ENCODE measurements at regions not wholly inside any gene's neighbourhood (a gene's known extent, or its start where the extent isn't known, plus 50 kb on each side); places are given as distances from the start of the nearest gene placed in this dataset.

DNA sequence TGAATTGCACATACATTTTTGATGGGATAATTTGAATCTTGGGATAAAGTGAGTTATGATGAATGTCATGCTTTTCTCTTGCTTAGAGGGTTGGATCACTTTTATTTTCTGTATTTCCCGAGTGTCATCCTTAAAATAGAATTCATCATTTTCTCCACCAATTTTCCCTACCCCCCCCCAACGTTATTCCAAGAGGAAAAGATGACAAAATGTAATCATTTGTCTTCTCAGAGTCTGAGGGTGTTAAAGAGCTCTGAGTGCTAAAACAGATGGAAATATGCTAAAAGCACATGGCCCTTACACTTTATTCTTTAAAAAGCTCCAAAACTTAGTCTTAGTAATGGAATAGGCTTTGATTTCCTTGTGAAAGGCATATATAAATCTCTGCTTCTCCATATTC, 81.4 kb downstream of the CHRM3 start:
- H3K4me3 ChIP-seq = no peak overlapping the region
- WGBS = 44% methylated on average over 2 of the region's 2 CpGs
- H3K27me3 ChIP-seq = no peaks in the 10 kb centered on the region

DNA sequence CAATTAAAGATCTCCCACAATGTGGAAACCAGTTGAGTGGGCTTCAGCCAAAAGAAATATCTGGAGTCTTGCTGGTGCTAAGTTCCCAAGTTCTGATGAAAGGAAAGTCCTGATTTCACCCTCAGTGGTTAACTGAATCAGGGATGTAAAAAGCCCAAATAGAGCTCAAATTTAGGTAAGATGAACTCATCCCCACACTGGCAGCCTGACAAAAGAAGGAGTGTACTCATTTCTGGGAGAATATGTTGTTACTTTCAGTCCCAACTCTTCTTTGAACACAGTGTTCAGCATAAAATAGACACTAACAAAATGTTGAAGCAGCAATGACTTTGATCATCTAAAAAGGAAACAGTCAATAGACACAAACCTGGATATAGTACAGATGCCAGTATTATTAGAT, 91.7 kb downstream of the CHRM3 start:
- H3K27me3 ChIP-seq = no peaks in the 10 kb centered on the region
- no peak overlapping the region for H3K27ac ChIP-seq
- H3K9me3 ChIP-seq = peaks cover 16% of the 10 kb centered on the region
- no peak for DNase-seq (ENCODE audit: low spot score in 2 of 2)
- no peaks in the 10 kb centered on the region for H3K4me1 ChIP-seq
- TF ChIP-seq, protein P1, sequence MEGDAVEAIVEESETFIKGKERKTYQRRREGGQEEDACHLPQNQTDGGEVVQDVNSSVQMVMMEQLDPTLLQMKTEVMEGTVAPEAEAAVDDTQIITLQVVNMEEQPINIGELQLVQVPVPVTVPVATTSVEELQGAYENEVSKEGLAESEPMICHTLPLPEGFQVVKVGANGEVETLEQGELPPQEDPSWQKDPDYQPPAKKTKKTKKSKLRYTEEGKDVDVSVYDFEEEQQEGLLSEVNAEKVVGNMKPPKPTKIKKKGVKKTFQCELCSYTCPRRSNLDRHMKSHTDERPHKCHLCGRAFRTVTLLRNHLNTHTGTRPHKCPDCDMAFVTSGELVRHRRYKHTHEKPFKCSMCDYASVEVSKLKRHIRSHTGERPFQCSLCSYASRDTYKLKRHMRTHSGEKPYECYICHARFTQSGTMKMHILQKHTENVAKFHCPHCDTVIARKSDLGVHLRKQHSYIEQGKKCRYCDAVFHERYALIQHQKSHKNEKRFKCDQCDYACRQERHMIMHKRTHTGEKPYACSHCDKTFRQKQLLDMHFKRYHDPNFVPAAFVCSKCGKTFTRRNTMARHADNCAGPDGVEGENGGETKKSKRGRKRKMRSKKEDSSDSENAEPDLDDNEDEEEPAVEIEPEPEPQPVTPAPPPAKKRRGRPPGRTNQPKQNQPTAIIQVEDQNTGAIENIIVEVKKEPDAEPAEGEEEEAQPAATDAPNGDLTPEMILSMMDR (IDR thresholded peaks at IDR 0.05) = no peak
- TF ChIP-seq POLR2AphosphoS5 (IDR thresholded peaks at IDR 0.05) (no peak), EP300 (IDR thresholded peaks at IDR 0.05) (no peak), POLR2A (IDR thresholded peaks at IDR 0.05) (no peak)
- H3K4me3 ChIP-seq = no peak overlapping the region
- H3K36me3 ChIP-seq = no peaks in the 10 kb centered on the region

More for the DNA sequence above, 81.4 kb downstream of the CHRM3 start:
- no peaks in the 10 kb centered on the region for H3K9me3 ChIP-seq
- no peak for DNase-seq (ENCODE audit: low spot score in 2 of 2)
- H3K4me1 ChIP-seq = no peaks in the 10 kb centered on the region
- no peaks in the 10 kb centered on the region for H3K36me3 ChIP-seq
- no peak overlapping the region for H3K27ac ChIP-seq
- TF ChIP-seq POLR2A (IDR thresholded peaks at IDR 0.05) = no peak
- TF ChIP-seq EP300 (IDR thresholded peaks at IDR 0.05) = no peak
- TF ChIP-seq, protein P1 (IDR thresholded peaks at IDR 0.05) = no peak
- no peak for TF ChIP-seq POLR2AphosphoS5 (IDR thresholded peaks at IDR 0.05)

DNA sequence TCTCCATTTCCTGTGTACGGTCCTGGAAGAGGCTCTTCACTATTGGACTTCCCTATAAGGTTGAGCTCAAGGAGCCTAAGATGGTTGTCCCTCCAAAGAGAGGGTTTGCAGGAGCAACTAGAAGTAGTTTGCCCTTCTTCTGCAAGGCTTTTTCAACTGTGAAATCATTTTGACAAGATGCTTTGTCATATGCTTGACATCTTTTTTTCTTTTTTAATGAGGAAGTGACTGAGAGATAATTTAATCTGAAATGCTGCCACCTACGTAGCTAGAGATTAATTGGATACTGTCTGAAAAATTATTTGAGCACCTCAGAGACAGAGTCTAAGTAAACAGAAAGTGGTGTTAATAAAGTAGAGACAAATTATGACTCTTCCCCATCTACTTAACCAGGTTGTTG, 97.0 kb downstream of the CHRM3 start:
- Histone ChIP-seq H3K9me3 (peaks cover 16% of the 10 kb centered on the region), H3K4me1 (no peaks in the 10 kb centered on the region), H3K36me3 (no peaks in the 10 kb centered on the region), H3K27me3 (no peaks in the 10 kb centered on the region), H3K27ac (no peak overlapping the region), H3K4me3 (no peak overlapping the region)
- 41% methylated on average over 2 of the region's 2 CpGs for WGBS
- DNase-seq (ENCODE audit: low spot score in 2 of 2) = no peak
- TF ChIP-seq, protein P1 (IDR thresholded peaks at IDR 0.05) = no peak
- TF ChIP-seq POLR2A (IDR thresholded peaks at IDR 0.05) = no peak
- TF ChIP-seq EP300 (IDR thresholded peaks at IDR 0.05) = no peak
- TF ChIP-seq POLR2AphosphoS5 (IDR thresholded peaks at IDR 0.05) = no peak

DNA sequence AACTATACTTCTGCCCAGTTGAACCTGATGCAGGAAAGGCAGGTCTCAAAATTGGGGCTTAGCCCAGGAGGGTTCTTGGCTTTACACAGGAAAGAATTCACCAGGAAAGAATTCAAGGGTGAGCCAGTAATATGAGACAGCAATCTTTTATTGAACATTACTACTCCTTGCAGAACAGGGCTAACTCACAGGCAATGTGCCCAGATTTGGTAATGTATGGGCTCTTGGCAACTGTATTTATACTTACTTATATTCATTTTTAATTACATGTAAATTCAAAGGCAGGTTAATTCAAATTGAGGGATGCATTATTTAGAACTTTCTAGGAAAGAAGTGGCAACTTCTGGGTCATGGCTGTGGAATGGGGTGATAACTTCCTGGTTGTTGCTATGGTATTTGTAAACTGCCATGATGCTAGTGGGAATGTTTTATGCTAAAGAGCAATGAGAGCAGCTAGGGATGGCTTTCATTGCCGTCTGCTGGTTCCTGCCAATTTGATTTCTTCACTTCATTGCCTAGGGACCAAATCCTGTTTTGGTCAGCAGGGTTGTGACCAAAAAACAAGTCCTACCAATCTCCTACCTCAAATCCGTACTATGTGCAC, 107.5 kb downstream of the CHRM3 start:
- TF ChIP-seq POLR2A (IDR thresholded peaks at IDR 0.05) (no peak), EP300 (IDR thresholded peaks at IDR 0.05) (no peak), POLR2AphosphoS5 (IDR thresholded peaks at IDR 0.05) (no peak)
- TF ChIP-seq, protein P1 (IDR thresholded peaks at IDR 0.05) = no peak
- Histone ChIP-seq H3K27me3 (no peaks in the 10 kb centered on the region), H3K9me3 (no peaks in the 10 kb centered on the region), H3K4me3 (no peak overlapping the region), H3K36me3 (no peaks in the 10 kb centered on the region), H3K27ac (no peak overlapping the region), H3K4me1 (no peaks in the 10 kb centered on the region)
- no peak for DNase-seq (ENCODE audit: low spot score in 2 of 2)
- 79% methylated on average over 2 of the region's 2 CpGs for WGBS

DNA sequence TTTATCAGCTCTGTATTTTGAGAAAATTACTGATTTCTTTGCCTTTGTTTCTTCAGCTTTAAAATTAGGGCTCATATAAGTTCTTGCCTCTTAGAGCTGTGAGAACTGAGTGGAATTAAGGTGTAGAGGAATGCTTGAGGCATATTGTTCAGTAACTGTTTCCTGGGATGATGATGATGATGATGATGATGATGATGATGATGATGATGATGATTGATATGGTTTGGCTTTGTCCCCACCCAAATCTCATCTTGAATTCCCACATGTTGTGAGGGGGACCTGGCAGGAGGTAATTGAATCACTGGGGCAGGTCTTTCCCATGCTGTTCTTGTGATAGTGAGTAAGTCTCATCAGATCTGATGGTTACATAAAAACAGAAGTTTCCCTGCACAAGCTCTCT, 118.7 kb downstream of the CHRM3 start:
- H3K36me3 ChIP-seq = no peaks in the 10 kb centered on the region
- DNase-seq (ENCODE audit: low spot score in 2 of 2) = no peak
- no peaks in the 10 kb centered on the region for H3K27me3 ChIP-seq
- peaks cover 21% of the 10 kb centered on the region for H3K9me3 ChIP-seq
- H3K4me1 ChIP-seq = no peaks in the 10 kb centered on the region
- H3K27ac ChIP-seq = no peak overlapping the region
- no peak overlapping the region for H3K4me3 ChIP-seq
- TF ChIP-seq POLR2A (IDR thresholded peaks at IDR 0.05) = no peak
- TF ChIP-seq EP300 (IDR thresholded peaks at IDR 0.05) = no peak
- no peak for TF ChIP-seq POLR2AphosphoS5 (IDR thresholded peaks at IDR 0.05)

DNA sequence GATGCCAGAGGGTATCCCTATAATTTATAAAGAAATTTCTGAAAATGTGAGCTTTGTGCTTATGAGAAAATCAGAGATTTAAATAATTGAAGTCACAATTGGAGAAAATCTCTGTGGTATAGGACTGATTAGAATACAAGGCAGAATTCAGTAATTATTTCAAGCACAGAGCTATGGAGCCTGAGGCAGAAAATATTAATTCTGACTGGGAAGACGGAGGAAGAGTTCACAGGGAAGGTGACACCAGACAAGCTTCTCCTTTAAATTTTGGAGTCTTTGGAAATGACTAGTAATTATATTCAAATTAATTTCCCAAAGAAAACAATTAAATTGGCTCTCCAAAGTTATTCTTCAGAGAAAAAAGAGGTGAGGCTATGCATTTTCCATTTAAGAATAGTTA, 121.5 kb downstream of the CHRM3 start:
- no peak for DNase-seq (ENCODE audit: low spot score in 2 of 2)
- H3K36me3 ChIP-seq = no peaks in the 10 kb centered on the region
- H3K9me3 ChIP-seq = peaks cover 18% of the 10 kb centered on the region
- H3K27ac ChIP-seq = no peak overlapping the region
- no peak overlapping the region for H3K4me3 ChIP-seq
- H3K27me3 ChIP-seq = no peaks in the 10 kb centered on the region
- WGBS = 78% methylated on average over 1 of the region's 1 CpG
- no peaks in the 10 kb centered on the region for H3K4me1 ChIP-seq
- TF ChIP-seq POLR2A (IDR thresholded peaks at IDR 0.05) (no peak), POLR2AphosphoS5 (IDR thresholded peaks at IDR 0.05) (no peak), EP300 (IDR thresholded peaks at IDR 0.05) (no peak)
- TF ChIP-seq, protein P1 (IDR thresholded peaks at IDR 0.05) = no peak

All from suprapubic skin (tissue), 4 donors.